ENCODE measurements at regions not wholly inside any gene's neighbourhood (a gene's known extent, or its start where the extent isn't known, plus 50 kb on each side); places are given as distances from the start of the nearest gene placed in this dataset.
"Not testable (repeated sequence)": the region's sequence is repeated elsewhere in the genome, so short reads cannot be mapped to it uniquely, and the experiment has no call there.

DNA sequence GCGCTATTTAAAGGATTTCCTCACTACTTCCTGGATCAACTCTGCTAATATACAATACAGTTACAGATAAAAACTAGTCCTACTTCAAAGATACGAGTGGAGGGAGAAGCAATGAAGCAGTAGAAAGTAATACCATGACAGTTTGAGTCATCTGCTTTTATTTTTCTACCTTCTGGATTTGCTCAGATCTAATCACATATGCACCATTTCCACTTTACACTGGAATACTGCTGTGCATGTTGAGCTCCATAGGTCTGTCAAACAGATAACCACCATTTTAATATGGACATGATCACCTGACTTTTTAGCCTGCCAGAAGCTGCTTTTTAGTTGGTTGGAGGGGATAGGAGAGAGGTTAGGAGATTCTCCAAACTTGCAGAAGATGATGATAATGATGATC lies 92.5 kb downstream of the MMUT start:
- no peak for DNase-seq

- no peak for DNase-seq
Measured at GRCh38 chr6:49366539-49366938, 96.5 kb downstream of the MMUT start.

GRCh38 chr6:49348561-49348960 lies 114.5 kb downstream of the MMUT start:
- DNase-seq = no peak

DNA sequence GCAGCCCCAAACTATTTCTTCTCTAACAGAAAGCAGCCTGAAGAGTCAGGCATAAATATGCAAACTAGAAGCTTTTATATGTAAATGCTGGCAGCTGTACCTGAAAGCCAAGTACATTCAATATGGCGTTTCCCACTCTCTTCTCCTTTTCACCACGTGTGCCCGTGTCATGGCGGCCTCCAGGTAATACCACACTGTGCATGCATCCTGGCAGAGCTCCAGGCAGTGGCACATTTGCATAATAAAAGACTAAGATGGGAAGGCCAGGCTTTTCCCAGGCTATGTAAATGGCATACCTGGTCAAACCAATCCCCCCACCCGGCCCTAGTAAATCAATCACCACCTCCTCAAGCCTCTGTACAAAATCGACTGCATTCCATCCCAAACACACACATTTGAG lies 120.6 kb downstream of the MMUT start:
- DNase-seq = no peak

DNA sequence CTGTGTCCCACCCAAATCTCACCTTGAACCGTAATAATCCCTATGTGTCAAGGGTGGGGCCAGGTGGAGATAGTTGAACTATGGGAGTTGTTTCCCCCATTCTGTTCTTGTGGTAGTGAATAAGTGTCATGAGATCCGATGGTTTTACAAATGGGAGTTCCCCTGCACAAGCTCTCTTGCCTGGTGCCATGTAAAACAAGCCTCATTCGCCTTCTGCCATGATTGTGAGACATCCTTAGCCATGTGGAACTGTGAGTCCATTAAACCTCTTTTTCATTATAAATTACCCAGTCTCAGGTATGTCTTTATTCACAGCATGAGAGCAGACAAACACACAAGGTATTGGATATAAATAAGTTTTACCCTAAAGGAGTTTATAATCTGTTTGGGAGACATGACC lies 121.2 kb downstream of the MMUT start:
- no peak for DNase-seq

GRCh38 chr6:49339096-49339495 lies 124.0 kb downstream of the MMUT start:
- DNase-seq = no peak

DNA sequence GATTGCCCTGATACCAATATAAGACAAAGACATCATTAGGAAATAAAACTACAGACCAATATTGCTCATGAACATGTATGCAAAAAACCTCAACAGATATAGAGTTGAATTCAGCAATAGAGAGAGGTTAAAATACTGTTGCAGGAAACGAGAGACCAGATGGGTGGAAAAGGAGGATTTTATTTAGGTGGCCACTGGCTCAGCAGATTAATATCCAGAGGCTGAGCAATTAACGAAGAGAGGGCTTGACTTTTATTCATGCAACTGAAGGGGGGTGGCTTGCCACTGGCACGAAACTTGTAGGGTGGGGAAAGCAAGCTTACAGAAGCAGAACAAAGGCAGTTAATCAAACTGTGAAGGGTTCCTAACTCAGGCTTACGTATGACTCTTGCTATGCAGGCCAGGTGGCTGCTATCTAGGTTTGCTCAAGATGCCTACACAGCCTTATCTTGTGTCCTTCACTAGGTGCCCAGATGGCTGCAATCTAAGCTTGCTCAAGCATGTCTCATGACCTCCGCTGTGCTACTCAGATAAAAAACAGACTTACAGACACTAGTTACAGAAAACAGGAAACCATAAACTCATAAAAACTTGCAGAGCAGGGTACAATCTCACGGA lies 126.4 kb downstream of the MMUT start:
- DNase-seq = no peak

DNA sequence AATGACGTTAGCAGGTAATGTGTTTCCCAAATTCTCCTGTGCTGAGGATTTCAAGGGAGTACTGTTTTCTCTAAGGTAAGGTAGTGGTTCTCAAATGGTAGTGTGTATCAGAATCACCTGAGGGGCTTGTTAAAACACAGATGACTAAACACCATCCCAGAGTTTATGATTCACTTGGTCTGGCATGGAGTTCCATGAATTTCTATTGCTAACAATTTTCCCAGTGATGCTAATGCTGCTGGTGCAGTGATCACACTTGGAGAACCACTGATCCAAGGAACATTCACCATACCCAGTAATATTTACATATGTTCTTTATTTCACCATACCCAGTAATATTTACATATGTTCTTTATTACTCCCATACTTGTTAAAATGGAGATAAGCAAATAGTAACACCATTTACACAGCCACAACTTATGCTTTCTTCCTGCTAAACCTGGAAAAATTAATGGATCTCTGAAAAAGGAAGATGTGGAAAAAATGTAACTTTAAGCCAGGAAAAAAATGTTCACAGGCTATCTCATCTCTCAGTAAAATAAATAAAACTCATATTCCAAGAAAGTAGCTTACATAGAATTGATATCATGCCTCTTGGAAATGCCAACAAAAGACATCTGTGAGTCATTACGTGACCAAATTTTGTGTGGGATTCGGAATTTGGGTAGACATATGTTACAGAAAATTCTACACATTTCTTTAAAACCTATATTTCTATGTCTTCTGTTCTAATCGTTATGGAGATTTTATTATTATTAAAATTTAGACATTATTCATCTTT lies 129.5 kb downstream of the MMUT start:
- DNase-seq = no peak

DNA sequence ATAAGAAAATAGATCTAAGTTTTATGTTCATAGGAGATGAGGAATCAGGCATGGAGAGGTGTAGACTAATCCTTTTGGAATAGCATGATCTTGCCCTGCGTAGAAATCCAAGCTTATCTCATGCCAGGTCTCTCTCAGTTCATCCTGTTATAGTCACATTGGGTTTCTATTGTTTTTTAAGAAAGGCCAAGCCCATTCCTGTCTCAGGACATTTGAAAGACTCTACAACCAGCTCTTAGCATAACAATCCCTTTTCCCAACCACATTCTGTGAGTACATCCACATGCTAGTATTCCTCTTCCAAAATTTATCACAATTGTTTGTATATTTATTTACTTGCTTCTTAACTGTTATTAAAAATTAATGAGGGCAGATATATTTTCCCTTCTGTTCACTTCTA lies 130.3 kb downstream of the MMUT start:
- no peak for DNase-seq

- no peak for DNase-seq
Measured at GRCh38 chr6:49329186-49329585, 133.9 kb downstream of the MMUT start.

- no peak for DNase-seq
Measured at GRCh38 chr6:49328051-49328744, 134.9 kb downstream of the MMUT start.

- DNase-seq = no peak
Measured at GRCh38 chr6:49327571-49327970, 135.5 kb downstream of the MMUT start.

DNA sequence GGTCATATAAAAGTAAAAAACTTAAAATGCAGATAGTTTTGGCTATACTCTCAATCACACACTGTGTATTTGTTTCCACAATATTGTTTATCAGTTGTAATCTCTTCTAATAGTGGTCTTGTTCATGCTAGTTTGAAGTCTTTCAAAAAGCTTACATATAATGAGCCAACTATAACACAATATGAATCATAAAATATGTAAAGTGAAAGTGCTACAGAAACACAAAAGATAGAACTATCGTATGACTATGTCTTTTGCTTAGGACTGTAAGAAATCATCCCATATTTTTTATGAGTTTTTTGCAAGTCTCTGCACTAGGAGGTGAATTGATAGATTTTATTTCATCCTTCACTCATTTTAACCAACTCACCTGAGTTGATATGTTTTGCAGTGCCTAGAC lies 136.0 kb downstream of the MMUT start:
- DNase-seq = no peak

- DNase-seq = no peak
Measured at GRCh38 chr6:49326347-49326746, 136.7 kb downstream of the MMUT start.

GRCh38 chr6:49325891-49326290 lies 137.2 kb downstream of the MMUT start:
- DNase-seq = no peak

DNA sequence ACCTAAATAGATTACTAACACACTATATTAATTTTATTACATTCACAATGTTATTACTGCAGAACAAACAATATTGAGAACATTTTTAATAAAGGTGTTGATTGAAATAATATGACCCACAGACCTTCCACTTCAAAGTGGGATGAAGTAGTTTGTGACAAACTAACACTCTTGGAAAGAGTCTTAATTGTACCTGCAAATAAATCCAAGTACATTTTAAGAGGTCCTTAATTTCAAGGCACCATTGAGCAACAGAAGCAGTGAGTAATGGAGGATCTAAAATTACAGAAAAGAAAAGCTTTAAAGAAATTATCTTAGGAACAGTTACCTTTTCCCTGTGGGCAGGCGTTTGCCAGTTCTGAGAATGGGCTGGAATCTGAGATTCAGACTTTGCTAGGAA lies 140.2 kb downstream of the MMUT start:
- DNase-seq = no peak

DNA sequence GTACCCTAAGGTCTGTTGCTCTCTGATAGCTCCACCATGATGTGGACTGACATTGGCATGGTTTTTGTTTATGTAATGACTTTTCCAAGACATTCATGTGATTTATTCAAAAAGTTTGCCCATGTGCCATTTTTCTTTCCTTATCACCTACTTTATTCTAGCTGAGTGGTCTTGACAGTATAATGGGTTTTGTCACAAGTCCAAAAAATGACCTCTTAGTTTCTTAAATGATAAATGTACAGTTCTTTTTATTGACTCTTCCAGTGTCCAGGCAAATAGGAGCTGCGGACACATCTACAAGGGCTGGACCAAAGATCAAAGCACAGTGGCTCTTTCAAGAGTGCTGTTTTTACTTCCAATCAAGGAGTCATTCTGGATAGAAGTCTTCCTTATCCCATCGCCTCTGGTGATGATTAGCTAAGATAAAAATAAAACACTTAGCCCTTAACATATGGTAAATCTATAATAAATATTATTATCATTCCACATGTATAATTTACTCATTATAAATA lies 141.4 kb downstream of the MMUT start:
- DNase-seq = no peak

GRCh38 chr6:49305010-49305409 lies 158.0 kb downstream of the MMUT start:
- DNase-seq = no peak

- not testable (repeated sequence) for DNase-seq
Measured at GRCh38 chr6:49304393-49304792, 158.7 kb downstream of the MMUT start.

- DNase-seq = no peak
Measured at GRCh38 chr6:49300911-49301310, 162.1 kb downstream of the MMUT start.

DNA sequence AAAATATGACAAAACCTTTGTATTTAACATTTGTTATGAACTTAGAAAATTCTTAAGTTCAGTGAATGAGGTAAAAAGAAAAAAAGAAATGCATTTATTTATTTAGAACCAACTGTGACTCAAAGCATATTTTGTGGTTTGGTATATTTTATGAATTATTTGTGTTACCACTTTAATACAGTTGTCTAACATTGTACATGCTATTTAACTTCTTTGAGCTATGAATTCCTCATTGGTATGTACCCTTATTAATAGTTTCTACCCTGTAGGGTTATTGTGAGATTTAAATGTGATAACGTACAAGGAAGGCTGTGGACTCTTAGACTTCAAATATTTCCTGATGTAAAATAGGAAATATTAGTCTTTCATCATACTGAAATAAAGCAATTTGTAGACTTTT lies 162.6 kb downstream of the MMUT start:
- DNase-seq = no peak

GRCh38 chr6:49299279-49299678 lies 163.8 kb downstream of the MMUT start:
- DNase-seq = no peak

DNA sequence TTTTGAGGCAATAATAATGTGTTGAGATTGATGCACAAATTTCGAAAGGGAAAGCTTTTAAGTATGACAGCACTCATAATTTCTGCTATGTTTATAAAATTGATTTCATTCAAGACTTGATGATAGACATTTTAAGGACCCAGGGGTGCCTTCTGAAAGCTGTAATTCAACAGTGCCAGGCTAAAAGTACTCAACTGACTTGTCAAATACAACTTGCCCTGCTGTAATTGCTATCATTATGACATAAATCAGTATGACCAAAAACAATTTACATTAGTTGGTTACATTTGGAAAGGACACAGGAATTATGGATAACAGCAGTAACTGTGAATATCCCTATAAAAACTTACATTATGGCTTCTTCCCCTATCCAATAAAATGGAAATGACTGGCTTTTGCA lies 178.9 kb downstream of the MMUT start:
- DNase-seq = no peak
